A549 (cell line): ENCODE measurements at regions not wholly inside any gene's neighbourhood (a gene's known extent, or its start where the extent isn't known, plus 50 kb on each side); places are given as distances from the start of the nearest gene placed in this dataset.

ENCODE experiments used
- ATAC-seq, 2 experiments: fragments of 200-7000 bp in 1 of 2; fragments of >200 bp in 1 of 2; cut with Nextera tagmentation in 1 of 2; cut with Tn5 transposase in 1 of 2; 3 replicates each; pipeline versions ENCODE4 v1.8.0 to v1.9.1; 2018 to 2020; ENCODE audit warnings: mild to moderate bottlenecking in 1 of 2, moderate library complexity in 1 of 2
- CTCF ChIA-PET: fragments of 300-600 bp; sonication (Branson Sonifier 250); formaldehyde crosslinking; extraction: SDS; loops from one replicate; lab custom pipeline; 2021; ENCODE audit warnings: antibody characterized with exemption, inconsistent platforms; lab: Yijun Ruan, JAX
- POLR2A ChIA-PET: fragments of 350-600 bp; formaldehyde crosslinking; extraction: SDS; loops from one replicate; lab custom pipeline; 2021; ENCODE audit warnings: antibody characterized with exemption, inconsistent platforms; lab: Yijun Ruan, JAX
- DNase-seq, 2 experiments: peaks; one replicate each; pipeline versions ENCODE4 v3.0.0 to v3.0.0-alpha.2; 2011 to 2016; ENCODE audit warnings: low read depth in 1 of 2, low spot score in 1 of 2
- FAIRE-seq: peaks from 2 replicates; lab custom pipeline; 2011; peaks lifted over from hg19 to GRCh38; lab: Jason Lieb, UNC
- H3K27ac ChIP-seq, 2 experiments: fragments of >200 bp; sonication (Bioruptor Twin); formaldehyde crosslinking; 3 replicates each; pipeline ENCODE4 v1.5.1; 2016 to 2017
- H3K4me1 ChIP-seq: fragments of >200 bp; sonication (Bioruptor Twin); formaldehyde crosslinking; 3 replicates; pipeline ENCODE4 v1.6.1; 2016
- H3K4me2 ChIP-seq: fragments of >200 bp; sonication (Bioruptor Twin); formaldehyde crosslinking; 3 replicates; pipeline ENCODE4 v1.6.1; 2016
- H3K4me3 ChIP-seq: fragments of >200 bp; sonication (Bioruptor Twin); formaldehyde crosslinking; 3 replicates; pipeline ENCODE4 v1.5.1; 2016
- H3K9me3 ChIP-seq: fragments of >200 bp; sonication (Bioruptor Twin); formaldehyde crosslinking; 3 replicates; pipeline ENCODE4 v1.6.1; 2016
- BHLHE40 ChIP-seq: IDR thresholded peaks from 2 replicates; pipeline ENCODE4 v1.6.1; 2012; ENCODE audit warnings: low read depth, low read length, inconsistent platforms
- CBX2 ChIP-seq: fragments of 200-600 bp; sonication (generic); IDR thresholded peaks from 2 replicates; pipeline ENCODE4 v1.6.1; 2016; ENCODE audit warnings: low read depth, mild to moderate bottlenecking, borderline replicate concordance
- CBX8 ChIP-seq: fragments of 200-600 bp; sonication (generic); IDR thresholded peaks from 2 replicates; pipeline ENCODE4 v1.6.1; 2016
- CEBPB ChIP-seq, 2 experiments: fragments of >200 bp in 1 of 2; sonication (Bioruptor Twin) in 1 of 2; formaldehyde crosslinking in 1 of 2; IDR thresholded peaks; 2 replicates each; pipeline ENCODE4 v1.6.1; 2012 to 2016
- CHD2 ChIP-seq: fragments of 150-350 bp; IDR thresholded peaks from 2 replicates; pipeline ENCODE4 v1.6.1; 2014; ENCODE audit warnings: low read length; ENCODE audit not compliant: partially characterized antibody
- CTCF ChIP-seq: fragments of >200 bp; sonication (Bioruptor Twin); formaldehyde crosslinking; IDR thresholded peaks from 3 replicates; pipeline ENCODE4 v1.5.1; 2016
- E2F6 ChIP-seq: IDR thresholded peaks from 2 replicates; pipeline ENCODE4 v1.6.1; 2012; ENCODE audit warnings: low read depth, borderline replicate concordance
- EHF ChIP-seq: fragments of 250-450 bp; sonication (Bioruptor Pico); IDR thresholded peaks from 2 replicates; pipeline ENCODE4 v1.5.0; 2020; ENCODE audit warnings: mild to moderate bottlenecking
- ESRRA ChIP-seq: fragments of 150-350 bp; IDR thresholded peaks from 2 replicates; pipeline ENCODE4 v1.6.1; 2014; ENCODE audit warnings: mild to moderate bottlenecking, low read length, borderline replicate concordance
- FOSL2 ChIP-seq, 2 experiments: fragments of 450-650 bp in 1 of 2; fragments of >200 bp in 1 of 2; sonication (Bioruptor Twin) in 1 of 2; formaldehyde crosslinking; IDR thresholded peaks; 2 replicates each; pipeline versions ENCODE4 v1.5.0 to v1.6.1; 2016 to 2020; ENCODE audit warnings: mild to moderate bottlenecking in 1 of 2, moderate library complexity in 1 of 2
- FOXS1 ChIP-seq: fragments of 250-450 bp; sonication (Bioruptor Pico); IDR thresholded peaks from 2 replicates; pipeline ENCODE4 v1.5.0; 2020; ENCODE audit warnings: mild to moderate bottlenecking, moderate library complexity
- HES2 ChIP-seq: fragments of >200 bp; sonication (Bioruptor Twin); formaldehyde crosslinking; IDR thresholded peaks from 2 replicates; pipeline ENCODE4 v1.6.1; 2016
- HOXB13 ChIP-seq: fragments of 250-450 bp; sonication (Bioruptor Pico); IDR thresholded peaks from 2 replicates; pipeline ENCODE4 v1.5.0; 2020; ENCODE audit warnings: low read depth, mild to moderate bottlenecking, moderate library complexity
- HOXB5 ChIP-seq: fragments of 250-450 bp; sonication (Bioruptor Pico); IDR thresholded peaks from 2 replicates; pipeline ENCODE4 v1.5.0; 2020; ENCODE audit warnings: mild to moderate bottlenecking, moderate library complexity
- JUN ChIP-seq, 2 experiments: fragments of >200 bp; sonication (Bioruptor Twin); formaldehyde crosslinking; IDR thresholded peaks; 2 replicates in 1 of 2; 3 replicates in 1 of 2; pipeline ENCODE4 v1.6.1; 2016 to 2017
- KDM5A ChIP-seq: fragments of 200-600 bp; sonication (generic); IDR thresholded peaks from 2 replicates; pipeline ENCODE4 v1.6.1; 2016; ENCODE audit warnings: antibody characterized with exemption, mild to moderate bottlenecking
- MAZ ChIP-seq: fragments of 150-350 bp; IDR thresholded peaks from 2 replicates; pipeline ENCODE4 v1.6.1; 2014; ENCODE audit warnings: antibody characterized with exemption, low read depth, low read length, borderline replicate concordance
- NR3C1 ChIP-seq: fragments of >200 bp; sonication (Bioruptor Twin); formaldehyde crosslinking; IDR thresholded peaks from 3 replicates; pipeline ENCODE4 v1.6.1; 2017
- POLR2AphosphoS2 ChIP-seq: conservative IDR thresholded peaks from 2 replicates; pipeline ENCODE4 v1.6.1; 2012; ENCODE audit warnings: low read length, improper control_type of control experiment, inconsistent platforms
- RAD21 ChIP-seq, 2 experiments: fragments of >200 bp in 1 of 2; sonication (Bioruptor Twin) in 1 of 2; formaldehyde crosslinking in 1 of 2; IDR thresholded peaks in 1 of 2; conservative IDR thresholded peaks in 1 of 2; 2 replicates in 1 of 2; 3 replicates in 1 of 2; pipeline ENCODE4 v1.6.1; 2012 to 2018; ENCODE audit warnings: inconsistent platforms in 1 of 2
- RARB ChIP-seq: fragments of 250-450 bp; sonication (Bioruptor Pico); IDR thresholded peaks from 2 replicates; pipeline ENCODE4 v1.8.0; 2021; ENCODE audit warnings: mild to moderate bottlenecking, moderate library complexity
- SMC3 ChIP-seq: fragments of >200 bp; sonication (Bioruptor Twin); formaldehyde crosslinking; IDR thresholded peaks from 3 replicates; pipeline ENCODE4 v1.6.1; 2018; ENCODE audit warnings: inconsistent platforms
- SREBF2 ChIP-seq: fragments of 450-650 bp; IDR thresholded peaks from 2 replicates; pipeline ENCODE4 v1.6.1; 2014; ENCODE audit warnings: mild to moderate bottlenecking, moderate library complexity
- TFCP2L1 ChIP-seq: fragments of 250-450 bp; sonication (Bioruptor Pico); IDR thresholded peaks from 2 replicates; pipeline ENCODE4 v1.5.0; 2021; ENCODE audit warnings: mild to moderate bottlenecking
- TP53 ChIP-seq: fragments of 250-450 bp; sonication (Bioruptor Pico); IDR thresholded peaks from 2 replicates; pipeline ENCODE4 v1.5.0; 2021; ENCODE audit warnings: mild to moderate bottlenecking, moderate library complexity
- ZC3H11A ChIP-seq: fragments of 450-650 bp; IDR thresholded peaks from 2 replicates; pipeline ENCODE4 v1.6.1; 2014; ENCODE audit warnings: antibody characterized with exemption, mild to moderate bottlenecking
- ZNF302 ChIP-seq: fragments of 250-450 bp; sonication (Bioruptor Pico); IDR thresholded peaks from 2 replicates; pipeline ENCODE4 v1.9.0; 2021; ENCODE audit warnings: inconsistent platforms, mild to moderate bottlenecking, moderate library complexity
- WGBS: methylation state at CpG from one replicate; pipeline ENCODE4 v1.1.6; 2017; ENCODE audit errors: missing lambda C conversion rate; 5-methylcytosine and 5-hydroxymethylcytosine counted together

- POLR2A ChIA-PET, result no interaction called here
- no peak overlapping the region for H3K4me3 ChIP-seq
- no peak overlapping the region for H3K4me2 ChIP-seq
- no peak overlapping the region for H3K27ac ChIP-seq
- TF ChIP-seq ZNF302 (no peak), JUN (IDR thresholded peaks at IDR 0.05) (no peak), HOXB13 (no peak), POLR2AphosphoS2 (no peak), SMC3 (0 out of 3 replicates have a peak, but pooled peaks have one; percentile 7), MAZ (no peak), NR3C1 (no peak), E2F6 (no peak), FOSL2 (IDR thresholded peaks at IDR 0.05) (no peak), FOSL2 (CRISPR knock-in tag; IDR thresholded peaks at IDR 0.05) (no peak), CBX2 (no peak), BHLHE40 (no peak), KDM5A (no peak), RARB (no peak), EHF (CRISPR knock-in tag) (no peak), SREBF2 (no peak), ESRRA (no peak), HES2 (no peak), ZC3H11A (no peak), RAD21 (conservative IDR thresholded peaks at IDR 0.05 in 1 of 2, IDR thresholded peaks at IDR 0.05 in 1 of 2) (peak in 1 of 2 experiments; percentile 14; a peak in 1 of 5 replicates), FOXS1 (no peak), CTCF (no peak), HOXB5 (0 out of 2 replicates have a peak, but pooled peaks have one; percentile 31)
- CTCF ChIA-PET, result interaction anchor here (1.9 kb wide), 1 partner anchor 24 kb away, joined by 9 read pairs; no protein-coding TSS in a partner anchor
- ATAC-seq (0 out of 6 replicates have a peak, but pooled peaks of 1 of the 2 experiments have one; percentile 26), FAIRE-seq (no peak), DNase-seq (peak in 1 of 2 experiments; percentile 32)
- H3K9me3 ChIP-seq, result no peaks in the 10 kb centered on the region
- H3K4me1 ChIP-seq, result 0 out of 3 replicates have a peak, but pooled peaks cover 3% of the 10 kb centered on the region
- WGBS, result 24% methylated on average over 2 of the region's 2 CpGs
These were observed 139.6 kb downstream of the MYLK4 start for GRCh38 chr6:2611092-2611491.

GRCh38 chr6:2608503-2608902 is 142.2 kb downstream of the MYLK4 start:
- POLR2A ChIA-PET, result no interaction called here

More at GRCh38 chr6:2608503-2608902, 142.2 kb downstream of the MYLK4 start:
- Histone ChIP-seq H3K9me3 (no peaks in the 10 kb centered on the region), H3K27ac (no peak overlapping the region), H3K4me3 (no peak overlapping the region), H3K4me2 (no peak overlapping the region), H3K4me1 (0 out of 3 replicates have a peak, but pooled peaks cover 3% of the 10 kb centered on the region)
- FAIRE-seq (no peak), DNase-seq (no peak), ATAC-seq (no peak)
- TF ChIP-seq JUN (IDR thresholded peaks at IDR 0.05) (no peak), HOXB5 (no peak), CHD2 (no peak), TP53 (CRISPR knock-in tag) (no peak), CEBPB (IDR thresholded peaks at IDR 0.05) (no peak), TFCP2L1 (CRISPR knock-in tag) (no peak), CBX8 (no peak), ZNF302 (no peak), HOXB13 (no peak), HES2 (no peak)
- WGBS, result 17% methylated on average over 4 of the region's 4 CpGs
- CTCF ChIA-PET, result interaction anchor here (1.0 to 1.4 kb wide), 2 partner anchors 9 to 26 kb away, joined by 3 read pairs; no protein-coding TSS in a partner anchor
